LHCN-M2 (cell line): ENCODE measurements at regions not wholly inside any gene's neighbourhood (a gene's known extent, or its start where the extent isn't known, plus 50 kb on each side); places are given as distances from the start of the nearest gene placed in this dataset.
"Not testable (repeated sequence)": the region's sequence is repeated elsewhere in the genome, so short reads cannot be mapped to it uniquely, and the experiment has no call there.

Experiments
- DNase-seq: peaks from one replicate; pipeline ENCODE4 v3.0.0-alpha.2; 2012; ENCODE audit warnings: low read depth

GRCh38 chr2:167592441-167592840, 655.0 kb downstream of the STK39 start:
- no peak for DNase-seq

DNA sequence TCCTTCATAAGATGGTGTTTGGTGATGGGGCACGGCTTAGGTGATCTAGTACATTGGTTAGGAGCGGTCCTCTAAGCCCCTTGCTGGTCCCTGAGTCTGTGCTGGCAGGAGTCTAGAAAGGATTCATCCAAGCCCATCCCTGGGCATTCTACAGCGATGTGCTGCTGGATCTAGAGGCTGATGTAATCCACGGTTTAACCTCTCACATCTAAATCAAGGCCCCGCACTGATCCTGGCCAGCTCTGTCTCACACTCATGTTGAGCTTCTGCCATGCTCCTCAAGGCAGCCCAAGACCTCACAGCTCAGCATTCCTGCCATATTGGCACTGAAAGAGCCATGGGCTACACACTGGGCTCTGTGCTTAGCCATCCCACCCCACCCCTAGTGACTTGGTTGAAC, 664.8 kb downstream of the STK39 start:
- no peak for DNase-seq

DNA sequence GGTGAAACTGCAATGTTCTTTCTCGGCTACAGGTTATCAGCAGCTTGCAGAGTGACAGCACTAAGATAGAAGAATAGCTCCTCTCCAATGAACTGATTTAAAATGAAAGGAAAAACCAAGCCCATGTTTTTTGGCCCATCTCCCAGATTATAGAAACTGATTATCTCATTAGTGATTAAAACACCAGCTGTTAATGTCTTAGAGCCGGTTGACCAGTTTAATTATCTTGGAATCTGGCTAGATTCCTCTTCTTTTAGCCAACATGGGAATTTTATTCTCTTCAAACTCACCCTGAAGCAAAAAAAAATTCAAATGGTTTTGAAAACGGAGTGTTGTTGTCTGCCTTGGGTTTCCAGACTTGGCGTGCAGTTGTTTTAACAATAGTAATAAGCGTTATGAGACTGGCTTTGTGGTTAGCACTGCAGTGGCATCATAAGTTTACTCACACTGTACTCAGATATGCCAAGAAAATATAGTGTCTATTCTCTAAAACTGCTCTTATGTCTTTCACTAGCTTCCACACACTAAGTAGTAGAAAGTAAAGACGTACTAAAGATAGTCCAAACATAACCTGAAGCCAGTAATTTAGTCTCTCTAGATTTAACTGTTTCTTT, 665.3 kb downstream of the STK39 start:
- DNase-seq: no peak

DNA sequence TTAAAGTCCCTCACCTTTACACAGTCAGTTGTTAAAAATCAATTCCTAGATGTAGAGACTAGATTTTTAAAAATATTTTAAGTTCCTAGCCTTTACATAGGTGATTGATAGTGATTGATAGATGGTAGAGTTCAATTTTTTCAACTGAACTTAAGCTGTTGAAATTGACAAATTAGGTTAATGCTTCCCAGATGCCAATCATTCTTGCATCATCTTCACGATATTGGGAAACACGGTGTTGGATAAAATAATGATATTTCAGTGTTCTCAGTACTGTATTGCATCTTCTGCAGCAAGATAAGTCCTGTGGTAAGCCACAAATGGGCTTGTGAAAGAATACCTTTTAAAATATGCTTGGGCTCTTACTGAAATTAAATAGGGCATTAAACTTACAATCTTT, 667.6 kb downstream of the STK39 start:
- no peak for DNase-seq

DNA sequence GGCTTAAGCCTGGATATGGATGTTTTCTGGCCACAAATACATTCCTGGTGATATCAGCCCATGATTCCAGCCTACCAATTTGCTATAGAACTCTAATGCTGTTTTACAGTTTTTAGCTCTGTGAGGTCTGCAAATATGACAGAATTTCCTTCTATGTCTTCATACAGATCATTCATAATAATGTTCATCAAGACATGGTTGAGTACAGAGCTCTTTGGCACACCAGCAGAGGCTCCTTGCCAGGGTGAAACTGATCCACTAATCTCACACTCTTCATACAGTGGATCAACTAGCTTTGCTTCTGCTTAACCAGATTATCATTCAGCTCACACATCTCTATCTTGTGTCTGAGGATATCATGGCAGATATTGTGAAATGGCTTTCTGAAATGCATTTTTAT, 672.1 kb downstream of the STK39 start:
- DNase-seq: no peak

GRCh38 chr2:167572883-167573619, 674.3 kb downstream of the STK39 start:
- DNase-seq: no peak

DNA sequence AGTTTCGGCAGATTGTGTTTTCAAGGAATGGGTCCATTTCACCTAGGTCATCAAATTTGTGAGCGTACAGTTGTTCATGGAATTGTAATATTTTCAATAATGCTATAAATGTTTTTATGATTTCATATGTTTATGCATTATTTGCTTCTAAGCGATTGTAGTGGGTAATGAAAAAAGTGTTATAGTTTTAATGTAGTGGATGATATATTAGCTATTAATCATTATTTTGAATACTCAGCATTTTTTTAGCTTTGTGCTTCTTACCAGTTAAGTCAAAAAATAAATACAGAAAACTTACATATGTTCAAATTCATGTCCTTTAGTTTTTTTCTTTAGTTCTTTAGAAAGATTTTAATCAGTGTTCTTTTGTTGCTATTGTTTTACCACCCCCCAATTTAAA, 677.0 kb downstream of the STK39 start:
- no peak for DNase-seq

DNA sequence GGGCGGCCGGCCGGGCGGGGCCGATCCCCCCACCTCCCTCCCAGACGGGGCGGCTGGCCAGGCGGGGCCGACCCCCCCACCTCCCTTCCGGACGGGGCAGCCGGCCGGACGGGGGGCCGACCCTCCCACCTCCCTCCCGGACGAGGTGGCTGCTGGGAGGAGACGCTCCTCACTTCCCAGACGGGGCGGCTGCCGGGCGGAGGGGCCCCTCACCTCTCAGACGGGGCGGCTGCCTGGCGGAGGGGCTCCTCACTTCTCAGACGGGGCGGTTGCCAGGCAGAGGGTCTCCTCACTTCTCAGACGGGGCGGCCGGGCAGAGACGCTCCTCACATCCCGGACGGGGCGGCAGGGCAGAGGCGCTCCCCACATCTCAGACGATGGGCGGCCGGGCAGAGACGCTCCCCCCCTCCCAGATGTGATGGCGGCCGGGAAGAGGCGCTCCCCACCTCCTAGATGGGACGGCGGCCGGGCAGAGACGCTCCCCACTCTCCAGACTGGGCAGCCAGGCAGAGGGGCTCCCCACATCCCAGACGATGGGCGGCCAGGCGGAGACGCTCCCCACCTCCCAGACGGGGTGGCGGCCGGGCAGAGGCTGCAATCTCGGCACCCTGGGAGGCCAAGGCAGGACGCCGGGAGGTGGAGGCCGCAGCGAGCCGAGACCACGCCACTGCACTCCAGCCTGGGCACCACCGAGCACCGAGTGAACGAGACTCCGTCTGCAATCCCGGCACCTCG, 675.8 kb downstream of the XIRP2 start:
- not testable (repeated sequence) for DNase-seq

- not testable (repeated sequence) for DNase-seq
These were observed 670.2 kb downstream of the XIRP2 start for GRCh38 chr2:167558272-167558991.

DNA sequence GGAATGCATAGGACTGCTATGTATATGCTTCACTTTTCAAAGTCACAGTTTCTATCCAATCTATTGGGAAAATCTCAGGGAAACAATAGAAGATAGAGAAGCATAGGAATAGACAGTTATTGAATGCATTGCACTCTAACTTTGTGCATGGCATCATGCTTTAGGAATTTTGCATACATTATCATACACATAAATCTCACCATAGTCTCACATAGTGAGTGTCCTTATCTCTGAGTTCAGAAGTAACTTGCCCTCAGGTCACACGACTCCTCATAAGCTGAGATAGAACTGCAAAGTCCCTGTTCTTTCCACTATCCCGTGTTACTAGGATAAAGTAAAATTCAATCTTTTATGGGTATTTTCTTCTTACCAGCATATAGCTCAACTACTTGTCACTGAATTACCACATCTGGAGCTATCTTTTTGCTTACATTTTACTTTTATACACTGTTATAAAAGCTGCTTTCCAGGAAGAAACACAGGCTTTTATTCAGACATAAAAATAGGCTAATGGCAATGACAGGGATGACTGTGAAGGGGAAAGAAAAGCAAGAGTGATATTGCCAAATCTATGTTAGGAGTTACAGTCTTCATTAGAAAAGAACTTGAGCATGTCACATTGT, 666.9 kb downstream of the XIRP2 start:
- no peak for DNase-seq

DNA sequence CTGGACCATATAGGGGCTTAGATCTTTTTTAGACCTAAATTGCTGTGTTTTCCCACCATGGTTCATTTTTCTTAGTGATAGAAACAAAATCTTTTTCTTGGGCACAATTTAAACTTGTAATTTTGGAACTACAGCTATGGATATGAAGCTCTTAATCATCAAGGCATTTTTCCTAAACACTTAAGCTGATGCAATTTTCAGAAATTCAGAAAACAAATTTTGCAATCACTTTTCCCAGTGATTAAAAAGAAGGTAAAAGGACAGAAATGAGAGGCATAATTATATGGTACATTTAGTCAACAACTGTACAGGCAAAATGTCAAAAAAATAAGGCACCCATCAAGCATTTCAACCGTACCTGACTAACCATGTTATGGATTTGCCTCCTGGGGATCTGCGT, 665.4 kb downstream of the XIRP2 start:
- no peak for DNase-seq

DNA sequence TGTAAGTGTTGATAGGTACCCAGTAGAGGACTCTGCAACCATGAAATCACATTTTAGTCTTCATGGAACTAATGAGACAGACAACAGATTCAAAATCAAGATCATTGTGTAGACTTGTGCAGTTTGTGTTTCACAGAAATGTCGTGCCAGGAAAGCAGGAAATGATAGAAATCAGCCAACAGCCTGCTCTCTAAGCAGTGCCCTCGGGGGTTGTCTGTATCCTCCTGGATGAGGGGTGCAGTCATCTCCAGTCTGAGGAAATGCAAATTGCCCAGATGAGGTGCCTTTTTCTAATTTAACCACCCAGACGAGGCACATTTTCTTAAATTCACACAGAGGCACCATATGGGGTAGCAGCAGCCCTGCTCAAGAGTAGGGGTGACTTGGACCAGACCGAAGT, 663.1 kb downstream of the XIRP2 start:
- no peak for DNase-seq

DNA sequence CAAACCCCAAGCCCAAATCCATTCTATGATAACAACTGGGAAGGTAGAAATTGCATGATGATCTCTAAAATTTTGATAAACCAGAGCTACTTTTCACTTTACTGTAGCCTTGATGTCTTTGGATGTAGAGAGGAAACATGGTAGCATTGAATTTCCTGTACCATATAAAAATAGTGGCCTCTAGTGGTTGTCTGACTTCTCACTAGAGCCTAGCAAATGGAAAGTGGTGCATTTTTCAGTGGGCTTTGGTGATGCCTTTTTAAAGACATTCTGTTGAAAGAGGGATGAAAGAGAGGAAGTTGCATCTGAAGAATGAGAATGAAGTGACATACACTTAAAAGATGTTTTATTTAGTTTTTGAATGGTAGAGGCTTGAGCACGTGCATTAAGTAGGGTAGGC, 662.2 kb downstream of the XIRP2 start:
- DNase-seq: no peak

DNA sequence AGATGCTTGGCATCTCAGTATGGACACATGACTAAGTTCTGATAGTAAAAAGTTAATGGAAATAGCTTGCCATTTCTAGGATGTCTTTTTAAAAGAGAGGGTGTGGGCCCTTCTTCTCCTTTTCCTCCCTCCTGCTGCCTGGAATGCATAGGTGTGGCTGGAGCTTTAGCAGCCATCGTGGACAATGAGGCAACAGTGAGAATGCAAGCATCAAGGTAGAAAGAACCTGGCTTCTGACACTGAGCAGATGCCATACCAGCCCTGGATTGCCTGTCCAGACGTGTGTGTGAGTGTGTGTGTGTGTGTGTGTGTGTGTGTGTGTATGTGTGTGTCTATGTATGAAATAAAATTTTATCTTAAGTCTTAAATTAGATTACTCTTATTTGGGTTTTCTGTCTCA, 660.1 kb downstream of the XIRP2 start:
- no peak for DNase-seq

DNA sequence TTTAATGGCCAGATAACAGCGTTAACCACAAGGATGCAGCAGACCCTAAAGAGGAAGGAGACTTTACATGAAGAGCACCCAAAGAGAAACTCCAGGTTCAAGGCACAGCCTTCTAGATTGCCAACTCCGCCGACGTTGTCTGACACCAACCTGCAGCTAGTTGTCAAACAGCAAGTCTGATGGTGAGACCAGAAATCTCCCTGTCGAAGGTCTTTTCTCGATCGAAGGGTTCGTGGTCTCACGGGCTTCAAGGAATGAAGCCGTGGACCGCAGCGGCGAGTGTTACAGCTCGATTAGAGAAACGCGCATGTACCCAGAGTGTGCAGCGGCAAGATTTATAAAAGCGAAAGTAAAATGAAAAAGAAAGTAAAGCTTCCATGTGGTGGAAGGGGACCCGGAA, 656.3 kb downstream of the XIRP2 start:
- no peak for DNase-seq

DNA sequence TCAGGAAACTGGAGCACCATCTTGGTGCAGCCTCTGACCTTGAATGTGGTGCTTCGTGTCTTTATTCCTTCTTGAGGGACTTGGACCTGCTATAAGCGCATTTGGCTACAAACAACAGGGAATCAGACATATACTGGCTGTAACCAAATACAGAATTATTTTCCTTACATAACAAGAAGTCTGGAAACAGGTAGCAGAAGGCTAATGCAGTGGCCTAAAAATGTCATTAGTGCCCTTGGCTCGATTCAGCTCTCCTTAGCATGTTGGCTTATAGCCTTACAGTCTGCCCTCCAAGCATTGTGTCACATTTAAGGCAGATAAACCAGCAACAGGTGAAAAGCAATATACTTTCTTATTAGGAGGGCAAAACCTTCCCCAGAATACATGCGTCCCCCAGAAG, 655.4 kb downstream of the XIRP2 start:
- DNase-seq: no peak

GRCh38 chr2:167537743-167538142, 649.5 kb downstream of the XIRP2 start:
- DNase-seq: no peak

DNA sequence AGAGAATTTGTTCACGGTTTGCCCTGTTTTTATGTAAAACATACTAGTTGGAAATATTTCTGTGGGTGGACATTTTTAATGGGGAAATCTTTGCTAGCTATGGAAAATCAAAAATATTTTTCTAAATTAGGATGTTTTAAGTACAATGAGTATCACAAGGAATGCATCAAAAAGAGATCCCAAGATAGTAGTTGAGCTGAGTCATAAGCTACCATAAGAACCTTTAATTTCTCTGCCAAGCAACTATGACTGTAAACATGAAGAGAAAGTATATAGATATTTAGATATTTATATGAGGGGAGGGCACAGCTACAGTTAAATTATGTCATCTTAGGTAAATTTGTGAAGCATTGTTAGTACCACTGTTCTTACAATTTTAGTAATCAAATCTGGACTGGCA, 646.2 kb downstream of the XIRP2 start:
- DNase-seq: no peak

DNA sequence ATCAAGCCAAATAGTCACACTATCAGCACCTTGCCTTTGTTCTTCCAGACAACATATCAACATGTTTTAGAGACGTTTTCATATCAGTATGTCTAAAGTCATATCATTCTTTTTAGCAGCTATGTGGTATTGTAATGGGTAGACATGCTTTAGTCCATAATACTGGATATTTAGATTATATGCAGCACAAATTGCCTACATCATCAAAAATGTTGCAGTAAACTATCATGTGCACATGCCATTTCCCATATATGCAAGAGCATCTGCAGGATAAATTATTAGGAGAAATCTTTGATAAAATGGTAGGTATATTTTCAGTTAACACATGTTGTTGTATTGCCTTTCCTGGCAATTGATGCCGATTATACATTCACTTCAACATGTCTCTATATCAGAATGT, 636.5 kb downstream of the XIRP2 start:
- DNase-seq: no peak

DNA sequence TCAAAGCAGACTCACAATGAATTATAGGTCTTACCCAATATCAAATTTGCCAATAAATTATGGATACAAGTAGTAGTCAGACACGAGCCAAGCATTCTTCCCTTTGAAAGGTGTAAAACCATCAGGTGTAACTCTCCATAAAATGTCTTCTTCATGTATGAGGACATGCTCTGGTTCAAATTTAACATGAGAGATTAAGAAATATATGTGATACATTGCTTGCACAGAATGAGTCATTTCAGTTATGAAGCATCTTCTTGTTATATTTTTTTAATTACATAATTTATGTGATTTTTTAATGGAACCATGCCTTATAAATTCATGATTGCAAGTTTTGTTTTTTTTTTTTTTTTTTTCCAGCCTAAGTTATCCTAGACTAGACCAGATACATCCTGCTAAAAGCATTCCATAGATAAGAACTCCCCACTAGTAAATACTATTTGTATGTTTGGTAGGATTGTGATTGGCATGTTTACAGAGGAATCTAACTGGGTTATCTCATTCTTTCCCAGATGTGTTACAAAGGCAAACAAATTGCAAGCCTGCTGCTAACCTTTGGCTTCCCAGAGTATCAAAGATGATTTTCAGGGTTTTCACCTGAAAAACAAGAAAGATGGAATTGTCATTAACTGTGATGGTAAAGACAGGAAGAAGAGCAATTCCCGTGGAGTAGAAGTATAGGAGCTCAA, 621.9 kb downstream of the XIRP2 start:
- no peak for DNase-seq

DNA sequence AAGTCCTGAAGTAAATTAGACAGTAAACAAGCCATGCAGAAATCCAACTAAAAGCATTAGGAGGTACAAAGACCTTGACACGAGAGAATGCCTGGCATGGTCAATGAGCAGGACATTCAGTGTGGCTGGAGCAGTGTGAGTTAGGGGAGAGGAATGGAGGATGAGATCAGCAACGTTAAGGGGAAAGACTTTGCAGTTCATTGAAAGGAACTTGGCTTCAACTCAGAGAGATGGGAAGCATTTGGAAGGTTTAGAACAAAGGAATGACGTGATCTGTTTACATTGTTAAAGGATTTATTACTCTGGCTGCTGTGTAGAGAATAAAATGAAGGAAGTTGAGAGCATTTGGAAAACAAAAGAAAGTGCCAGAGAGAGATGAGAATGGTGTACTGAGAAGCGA, 621.3 kb downstream of the XIRP2 start:
- DNase-seq: no peak
